PC-3 (cell line): ENCODE measurements at regions not wholly inside any gene's neighbourhood (a gene's known extent, or its start where the extent isn't known, plus 50 kb on each side); places are given as distances from the start of the nearest gene placed in this dataset.

Source experiments
- ATAC-seq: fragments of 200-7000 bp; cut with Tn5 transposase; 2 replicates; pipeline ENCODE4 v1.9.1; 2020; ENCODE audit warnings: mild to moderate bottlenecking, moderate library complexity
- BruUV-seq: library from RNA; stranded (reverse); fragments of 400-500 nt; replicated peaks from 2 replicates; lab custom pipeline; 2021; lab: Mats Ljungman, UMichigan
- CTCF ChIA-PET: fragments of 300-600 bp; sonication (Branson Sonifier 250); formaldehyde crosslinking; loops from one replicate; lab custom pipeline; 2022; ENCODE audit warnings: antibody characterized with exemption; lab: Charles Lee
- POLR2A ChIA-PET: fragments of 300-600 bp; sonication (Branson Sonifier 250); formaldehyde crosslinking; loops from one replicate; lab custom pipeline; 2022; ENCODE audit warnings: antibody characterized with exemption; ENCODE audit not compliant: unreplicated experiment; lab: Charles Lee
- DNase-seq: peaks from one replicate; pipeline ENCODE4 v3.0.0-alpha.2; 2015
- H2AFZ ChIP-seq: fragments of 300-600 bp; sonication (generic); 2 replicates; pipeline ENCODE4 v1.6.0; 2016; ENCODE audit warnings: antibody characterized with exemption, low read length
- H3F3A ChIP-seq: fragments of 300-600 bp; sonication (generic); one replicate; pipeline ENCODE4 v1.6.0; 2017; ENCODE audit warnings: antibody characterized with exemption, low read length, control low read depth, mild to moderate bottlenecking; ENCODE audit not compliant: unreplicated experiment
- H3K27ac ChIP-seq: fragments of 300-600 bp; sonication (generic); 2 replicates; pipeline ENCODE4 v1.5.1; 2016; ENCODE audit warnings: mild to moderate bottlenecking, low read length
- H3K27me3 ChIP-seq: fragments of 300-600 bp; sonication (generic); 2 replicates; pipeline ENCODE4 v1.6.1; 2016; ENCODE audit warnings: low read length, mixed read lengths
- H3K36me3 ChIP-seq: fragments of 300-600 bp; sonication (generic); 2 replicates; pipeline ENCODE4 v1.6.1; 2016; ENCODE audit warnings: low read depth, mixed run types, low read length, mixed read lengths
- H3K4me1 ChIP-seq: fragments of 300-600 bp; sonication (generic); 2 replicates; pipeline ENCODE4 v1.5.1; 2016; ENCODE audit warnings: low read length; ENCODE audit not compliant: insufficient read depth
- H3K4me2 ChIP-seq: fragments of 300-600 bp; sonication (generic); 2 replicates; pipeline ENCODE4 v1.6.0; 2016; ENCODE audit warnings: low read length
- H3K4me3 ChIP-seq: fragments of 300-600 bp; sonication (generic); 2 replicates; pipeline ENCODE4 v1.5.1; 2016; ENCODE audit warnings: mild to moderate bottlenecking, low read length, mixed read lengths
- H3K79me2 ChIP-seq: fragments of 300-600 bp; sonication (generic); 2 replicates; pipeline ENCODE4 v1.6.1; 2017; ENCODE audit warnings: low read length, mixed read lengths
- H3K9ac ChIP-seq: fragments of 300-600 bp; sonication (generic); 2 replicates; pipeline ENCODE4 v1.6.0; 2016; ENCODE audit warnings: mild to moderate bottlenecking, low read length
- H3K9me2 ChIP-seq: fragments of 300-600 bp; sonication (generic); replicated peaks from 2 replicates; pipeline ENCODE4 v1.6.1; 2016; ENCODE audit warnings: mixed run types, low read length, mixed read lengths
- H3K9me3 ChIP-seq: fragments of 300-600 bp; sonication (generic); 2 replicates; pipeline ENCODE4 v1.6.1; 2016; ENCODE audit warnings: low read length, mixed read lengths
- H4K20me1 ChIP-seq: fragments of 300-600 bp; sonication (generic); 2 replicates; pipeline ENCODE4 v1.6.1; 2016; ENCODE audit warnings: low read length, mixed read lengths
- CTCF ChIP-seq: fragments of 300-600 bp; sonication (generic); conservative IDR thresholded peaks from 2 replicates; pipeline ENCODE4 v1.5.1; 2017; ENCODE audit warnings: antibody characterized with exemption, low read depth, mild to moderate bottlenecking, low read length
- EZH2 ChIP-seq: fragments of 300-600 bp; sonication (generic); IDR thresholded peaks from one replicate; pipeline ENCODE4 v1.6.1; 2017; ENCODE audit warnings: antibody characterized with exemption, mild to moderate bottlenecking, low read length; ENCODE audit not compliant: unreplicated experiment
- EZH2phosphoT487 ChIP-seq: fragments of 300-600 bp; sonication (generic); IDR thresholded peaks from 2 replicates; pipeline ENCODE4 v1.6.1; 2018; ENCODE audit warnings: mild to moderate bottlenecking, antibody characterized with exemption, low read length, borderline replicate concordance
- intact Hi-C: fragments of 100-400 bp; cut with micrococcal nuclease; formaldehyde crosslinking; loops from 2 replicates; pipeline ENCODE4 v1.9.0; 2023

GRCh38 chr2:5254791-5255332, 437.3 kb upstream of the SOX11 start:
- Histone ChIP-seq H2AFZ (no peak overlapping the region), H3F3A (no peaks in the 10 kb centered on the region), H3K79me2 (no peaks in the 10 kb centered on the region), H3K27ac (no peak overlapping the region), H3K4me3 (no peak overlapping the region), H3K27me3 (no peaks in the 10 kb centered on the region), H3K4me1 (no peaks in the 10 kb centered on the region), H3K4me2 (no peak overlapping the region), H3K9me3 (no peaks in the 10 kb centered on the region), H3K9ac (no peak overlapping the region), H4K20me1 (no peaks in the 10 kb centered on the region), H3K9me2 (no peaks in the 10 kb centered on the region), H3K36me3 (no peaks in the 10 kb centered on the region)
- ATAC-seq (peak; percentile 27; the same call in 1 of the 2 replicates), DNase-seq (no peak)
- intact Hi-C loops = no loop called here
- no TSS peak for BruUV-seq
- TF ChIP-seq CTCF (no peak), EZH2 (no peak), EZH2phosphoT487 (no peak)
- ChIA-PET CTCF (no interaction called here), POLR2A (no interaction called here)

GRCh38 chr2:5263291-5263690, 428.9 kb upstream of the SOX11 start:
- H3K4me2 ChIP-seq = no peak overlapping the region
- ChIA-PET CTCF (no interaction called here), POLR2A (interaction anchor here (0.6 kb wide), 1 partner anchor 436 kb away, joined by 5 read pairs; no protein-coding TSS in a partner anchor)
- no peak overlapping the region for H3K9ac ChIP-seq
- intact Hi-C loops = no loop called here
- 0 out of 2 replicates have a peak, but pooled peaks cover 4% of the 10 kb centered on the region for H3K9me3 ChIP-seq
- no peak overlapping the region for H2AFZ ChIP-seq
- no TSS peak for BruUV-seq
- no peak overlapping the region for H3K4me3 ChIP-seq
- H4K20me1 ChIP-seq = no peaks in the 10 kb centered on the region
- DNase-seq (no peak), ATAC-seq (no peak)
- H3K4me1 ChIP-seq = no peaks in the 10 kb centered on the region
- no peak for TF ChIP-seq EZH2
- H3K27ac ChIP-seq = no peak overlapping the region
- no peaks in the 10 kb centered on the region for H3K79me2 ChIP-seq
- H3K9me2 ChIP-seq = no peaks in the 10 kb centered on the region
- no peaks in the 10 kb centered on the region for H3K27me3 ChIP-seq
- no peaks in the 10 kb centered on the region for H3F3A ChIP-seq
- H3K36me3 ChIP-seq = no peaks in the 10 kb centered on the region

GRCh38 chr2:5264361-5264760, 427.8 kb upstream of the SOX11 start:
- CTCF ChIA-PET = no interaction called here

More at GRCh38 chr2:5264361-5264760, 427.8 kb upstream of the SOX11 start:
- Histone ChIP-seq H3K27ac (no peak overlapping the region), H2AFZ (no peak overlapping the region), H3K9ac (no peak overlapping the region), H3K27me3 (no peaks in the 10 kb centered on the region), H3K4me1 (no peaks in the 10 kb centered on the region), H3K36me3 (no peaks in the 10 kb centered on the region), H3K9me3 (0 out of 2 replicates have a peak, but pooled peaks cover 4% of the 10 kb centered on the region), H3F3A (no peaks in the 10 kb centered on the region), H3K4me3 (no peak overlapping the region), H4K20me1 (no peaks in the 10 kb centered on the region), H3K9me2 (no peaks in the 10 kb centered on the region), H3K4me2 (no peak overlapping the region), H3K79me2 (no peaks in the 10 kb centered on the region)
- TF ChIP-seq EZH2 (no peak), CTCF (no peak), EZH2phosphoT487 (no peak)
- ATAC-seq = no peak
- intact Hi-C loops = no loop called here
- no TSS peak for BruUV-seq
- DNase-seq = no peak
- POLR2A ChIA-PET = no interaction called here
